HG03558 (cell line): ENCODE measurements at regions not wholly inside any gene's neighbourhood (a gene's known extent, or its start where the extent isn't known, plus 50 kb on each side); places are given as distances from the start of the nearest gene placed in this dataset.
"Not testable (repeated sequence)": the region's sequence is repeated elsewhere in the genome, so short reads cannot be mapped to it uniquely, and the experiment has no call there.

Source experiments
- ATAC-seq: cut with Tn5 transposase; IDR thresholded peaks from one replicate; pipeline ENCODE4 v1.9.1; 2021; ENCODE audit warnings: moderate number of reproducible peaks; ENCODE audit not compliant: unreplicated experiment; ENCODE audit errors: extremely low read depth

DNA sequence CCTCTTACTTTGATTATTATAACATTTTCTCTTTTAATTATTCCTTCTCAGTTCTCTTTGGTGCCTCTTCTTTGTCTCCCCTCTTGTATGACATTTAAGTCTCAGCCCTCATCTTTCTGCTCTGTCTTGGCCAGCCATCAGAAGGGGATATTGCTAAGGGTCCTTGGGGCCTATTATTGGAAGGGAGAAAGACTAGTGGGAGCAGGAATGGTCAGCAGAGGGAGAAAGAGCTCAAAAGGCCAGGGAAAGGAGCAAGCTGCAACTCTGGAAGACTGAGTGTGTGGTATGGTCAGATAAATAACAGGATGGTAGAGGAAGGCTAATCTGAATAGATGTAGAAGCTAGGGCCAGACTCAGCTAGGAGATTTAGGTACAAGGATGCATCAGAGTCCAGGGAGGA, 336.9 kb downstream of the TDRD3 start:
- ATAC-seq: no peak

DNA sequence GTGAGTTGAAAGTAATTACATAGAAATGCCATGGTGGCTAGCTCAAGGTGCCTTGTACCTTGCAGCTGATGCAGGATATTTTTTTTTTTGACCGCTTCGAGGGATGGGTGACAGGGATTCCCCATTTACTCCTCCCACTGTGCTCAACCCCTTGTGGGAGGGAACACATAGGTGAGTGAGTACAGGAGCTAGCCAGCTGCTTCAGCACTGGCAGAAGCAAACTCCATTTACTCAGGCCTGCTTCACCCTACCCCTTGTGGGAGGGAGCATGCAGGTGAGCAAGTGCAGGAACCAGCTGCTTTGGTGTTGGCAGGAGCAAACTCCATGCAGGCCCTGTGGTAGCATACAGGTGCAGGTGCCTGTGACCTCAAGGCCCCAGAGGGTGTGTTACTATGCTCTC, 330.1 kb downstream of the TDRD3 start:
- no peak for ATAC-seq

DNA sequence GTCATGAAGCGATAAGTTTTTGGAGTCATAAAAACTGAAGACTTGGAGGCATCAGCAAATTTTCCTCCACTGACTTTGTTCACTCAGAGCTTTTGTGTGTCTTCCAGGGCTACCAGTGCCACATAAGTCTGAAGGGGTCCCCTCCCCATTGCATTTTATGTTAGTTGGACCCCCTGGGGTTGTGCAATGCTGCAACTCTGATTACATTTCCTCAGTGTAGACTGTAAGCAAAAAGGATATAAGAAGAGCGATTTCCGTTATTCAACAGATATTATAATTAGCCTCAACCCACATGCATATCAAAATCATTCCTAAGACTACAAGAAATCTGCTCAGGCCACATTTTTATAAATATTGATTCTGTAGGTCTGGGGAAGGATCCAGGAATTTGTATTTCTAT, 324.0 kb downstream of the TDRD3 start:
- no peak for ATAC-seq

DNA sequence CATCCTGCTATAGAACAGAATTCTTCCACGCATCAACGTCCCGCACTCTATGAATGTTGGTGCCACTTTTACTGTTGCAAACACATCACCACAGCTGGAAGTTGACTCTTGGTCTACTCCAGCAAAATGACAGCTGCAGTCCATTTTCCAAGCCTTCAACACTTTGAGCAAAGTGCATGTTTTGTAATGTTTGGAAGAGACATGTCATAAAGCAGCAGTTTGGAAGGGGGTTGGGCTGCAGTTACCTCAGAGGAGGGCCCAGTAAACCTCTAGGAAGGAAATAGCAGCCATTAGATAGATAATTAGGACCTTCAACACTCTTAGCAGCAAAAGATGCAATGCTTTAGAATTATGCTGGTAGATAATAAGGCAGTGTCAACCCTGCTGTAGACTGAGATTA, 323.6 kb downstream of the TDRD3 start:
- ATAC-seq: no peak

DNA sequence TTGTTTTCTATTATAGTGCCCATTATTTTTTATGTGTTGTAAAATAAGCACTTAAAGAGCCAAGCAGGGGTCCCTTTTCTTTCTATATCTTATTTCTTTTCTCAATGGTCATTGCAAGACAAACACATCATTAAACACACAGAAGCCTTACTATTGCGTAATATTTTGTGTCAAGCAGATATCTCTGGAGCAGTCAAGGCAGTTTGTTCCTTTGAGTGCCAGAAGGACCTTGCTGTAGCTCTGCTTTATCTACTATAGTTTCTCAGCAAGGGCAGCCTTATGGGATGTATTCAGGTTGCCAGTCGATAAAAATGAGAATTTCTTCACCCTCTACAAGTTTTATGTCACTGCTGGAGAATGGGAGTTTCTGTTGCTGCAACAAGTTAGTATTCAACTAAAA, 319.3 kb downstream of the TDRD3 start:
- no peak for ATAC-seq

DNA sequence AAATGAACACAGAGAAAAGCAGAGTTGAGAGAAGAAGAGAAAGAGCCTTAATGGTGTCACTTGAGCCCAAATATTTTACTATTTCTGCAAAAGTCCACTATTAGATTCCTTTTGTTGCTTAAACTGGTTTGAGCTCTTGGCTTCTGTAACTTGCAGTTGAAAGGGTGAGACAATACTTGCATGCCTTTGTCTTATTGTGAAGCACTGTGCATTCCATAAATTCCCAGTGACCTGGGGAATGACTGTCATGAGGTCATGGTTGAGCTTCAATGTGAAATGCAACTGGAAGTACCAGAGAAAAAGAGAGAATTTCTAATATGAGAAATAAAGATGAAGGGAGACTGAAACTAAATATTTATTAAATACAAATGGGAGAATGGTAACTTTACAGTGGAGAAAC, 310.9 kb downstream of the TDRD3 start:
- ATAC-seq: no peak

DNA sequence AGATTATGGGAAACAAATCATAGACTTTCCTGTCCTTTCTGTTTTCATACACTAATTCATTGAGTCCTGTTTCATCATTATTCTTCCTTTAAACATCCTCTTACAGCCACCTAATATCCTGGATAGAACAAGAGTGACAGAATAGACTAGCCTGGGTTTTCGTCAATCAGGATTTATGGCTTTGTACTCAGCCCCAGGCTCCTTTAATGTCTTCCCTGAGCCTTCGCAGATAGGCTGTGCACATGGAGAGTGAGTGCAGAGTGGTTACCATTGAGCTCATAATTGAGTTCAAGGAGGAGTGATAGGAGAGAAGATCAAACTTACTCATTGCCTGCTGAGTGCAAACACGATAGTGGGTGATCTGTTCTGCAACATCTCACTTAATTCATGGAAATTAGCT, 304.9 kb downstream of the TDRD3 start:
- no peak for ATAC-seq

DNA sequence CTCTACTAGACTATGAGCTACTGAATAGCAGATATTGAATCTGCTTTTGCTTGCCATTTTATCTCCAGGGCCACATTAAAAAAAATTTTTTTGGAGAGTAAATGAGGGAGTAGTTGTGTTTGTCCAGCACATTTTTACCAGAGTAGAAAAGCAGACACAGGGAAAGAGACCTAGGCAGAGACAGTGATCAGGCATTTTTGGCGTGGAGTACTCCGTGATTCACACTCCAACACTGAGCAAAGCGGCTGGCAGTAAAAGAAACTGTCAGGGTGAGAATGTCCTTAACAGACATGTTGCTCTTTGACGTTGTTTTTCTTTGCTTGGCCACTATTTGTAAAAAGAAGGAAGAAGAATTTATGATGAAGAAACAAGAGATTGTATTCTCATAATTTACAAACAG, 304.0 kb downstream of the TDRD3 start:
- no peak for ATAC-seq

DNA sequence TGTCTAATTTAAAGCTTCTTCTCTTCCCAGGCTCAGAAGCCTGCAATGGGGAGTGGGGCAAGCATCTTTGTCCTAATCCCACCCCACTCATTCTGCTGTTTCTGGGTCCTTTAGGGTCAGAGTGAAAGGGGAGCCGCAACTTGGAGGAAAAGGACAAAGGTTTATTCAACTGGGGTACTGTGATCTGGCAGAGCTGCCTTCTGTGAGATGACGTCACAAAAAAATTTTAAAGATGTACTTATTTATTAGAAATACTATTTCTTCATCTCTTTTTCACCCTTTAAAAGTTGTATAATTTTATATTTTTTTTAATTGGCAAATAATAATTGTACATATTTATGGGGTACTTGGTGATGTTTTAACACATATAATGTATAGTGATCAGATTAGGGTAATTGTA, 302.6 kb downstream of the TDRD3 start:
- no peak for ATAC-seq

DNA sequence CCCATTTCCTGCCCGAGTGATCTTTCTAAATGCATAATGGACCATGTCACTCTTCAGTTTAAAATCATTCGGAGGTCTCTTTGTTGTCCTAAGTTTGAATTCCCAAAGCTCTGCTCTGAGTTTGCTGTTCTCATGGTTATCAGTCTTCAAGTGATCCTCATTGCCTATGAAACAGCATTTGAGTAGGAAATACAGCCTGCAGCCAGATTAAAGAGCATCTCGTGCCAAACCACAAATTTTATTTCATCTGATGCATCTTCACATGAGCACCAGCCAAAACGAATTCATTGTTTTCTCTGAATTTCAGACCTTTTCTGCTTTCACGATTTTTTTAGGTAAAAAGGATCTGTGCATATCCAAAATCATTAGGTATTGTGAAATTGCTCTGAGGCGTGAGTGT, 299.6 kb downstream of the TDRD3 start:
- ATAC-seq: no peak

DNA sequence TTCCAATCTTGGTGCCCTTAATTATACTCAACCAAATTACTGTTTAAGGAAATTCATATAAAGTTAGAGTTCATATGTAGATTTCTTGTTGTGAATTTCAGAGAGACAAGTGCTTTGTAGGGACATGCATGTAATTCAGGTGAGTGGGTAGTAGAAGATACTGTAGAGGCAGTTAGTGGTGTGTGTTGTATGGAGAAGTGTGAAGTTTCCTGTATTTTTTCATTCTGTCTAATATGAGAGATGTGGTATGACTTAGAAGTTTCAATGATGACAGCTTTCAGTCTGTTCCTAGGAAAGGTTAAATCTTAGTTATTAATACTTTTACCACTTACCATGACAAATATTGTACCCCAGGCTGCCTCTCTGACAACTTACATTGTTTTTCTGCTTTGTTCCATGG, 294.2 kb downstream of the TDRD3 start:
- no peak for ATAC-seq

DNA sequence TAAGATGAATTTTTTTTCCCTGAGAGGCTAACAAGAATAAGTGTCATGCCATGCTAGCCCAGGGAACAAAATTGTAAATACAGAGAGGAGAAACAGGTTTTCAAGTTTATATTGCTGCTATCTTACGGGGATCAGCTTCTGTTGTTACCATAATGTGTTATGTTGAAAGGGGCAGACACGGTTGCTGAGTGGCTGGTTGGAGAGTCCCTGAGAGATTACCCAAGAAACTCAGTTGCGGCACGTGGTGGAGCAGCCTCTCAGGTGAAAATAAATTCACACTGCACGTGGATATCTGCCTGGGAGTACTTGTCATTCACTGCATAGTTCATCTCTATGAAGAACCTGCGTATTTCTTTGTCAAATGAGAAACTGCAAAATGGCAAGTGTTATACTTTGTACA, 293.6 kb downstream of the TDRD3 start:
- ATAC-seq: no peak

DNA sequence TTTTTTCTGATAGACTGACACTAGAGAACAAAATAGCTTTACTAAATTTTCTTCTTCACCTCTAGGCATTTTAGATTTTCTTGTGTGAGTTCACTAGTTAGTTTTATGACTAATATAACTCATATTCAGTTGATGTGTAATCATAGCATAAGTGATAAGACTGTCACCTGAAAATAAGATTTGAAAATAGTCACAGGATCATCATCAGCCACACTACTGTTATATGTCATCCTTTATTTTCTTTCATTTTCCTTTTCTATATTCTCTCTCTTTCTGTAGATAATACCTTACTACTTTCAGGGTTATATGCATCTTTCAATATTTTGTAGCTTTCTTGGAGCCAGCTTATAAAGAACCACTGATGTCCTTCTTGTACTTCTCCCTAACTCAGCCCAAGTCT, 292.6 kb downstream of the TDRD3 start:
- no peak for ATAC-seq

DNA sequence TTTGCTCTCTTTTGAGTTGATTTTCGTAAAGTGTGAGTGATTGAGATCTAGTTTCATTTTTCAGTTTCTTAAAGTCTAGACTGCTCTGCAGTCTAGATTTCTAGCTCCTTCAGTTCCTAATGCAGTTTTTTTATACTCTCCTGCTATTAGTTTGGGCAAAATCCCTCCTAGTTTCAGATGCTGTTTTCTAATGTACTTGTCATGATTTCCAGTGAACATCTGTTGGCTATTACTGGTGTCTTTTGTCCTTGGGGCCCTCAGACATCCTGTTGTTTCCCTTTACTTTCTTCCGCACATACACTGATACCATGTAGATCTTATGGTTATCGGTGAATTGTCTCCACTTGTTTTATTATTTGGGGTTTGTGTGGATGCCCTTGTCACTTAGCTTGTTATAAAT, 292.1 kb downstream of the TDRD3 start:
- no peak for ATAC-seq

DNA sequence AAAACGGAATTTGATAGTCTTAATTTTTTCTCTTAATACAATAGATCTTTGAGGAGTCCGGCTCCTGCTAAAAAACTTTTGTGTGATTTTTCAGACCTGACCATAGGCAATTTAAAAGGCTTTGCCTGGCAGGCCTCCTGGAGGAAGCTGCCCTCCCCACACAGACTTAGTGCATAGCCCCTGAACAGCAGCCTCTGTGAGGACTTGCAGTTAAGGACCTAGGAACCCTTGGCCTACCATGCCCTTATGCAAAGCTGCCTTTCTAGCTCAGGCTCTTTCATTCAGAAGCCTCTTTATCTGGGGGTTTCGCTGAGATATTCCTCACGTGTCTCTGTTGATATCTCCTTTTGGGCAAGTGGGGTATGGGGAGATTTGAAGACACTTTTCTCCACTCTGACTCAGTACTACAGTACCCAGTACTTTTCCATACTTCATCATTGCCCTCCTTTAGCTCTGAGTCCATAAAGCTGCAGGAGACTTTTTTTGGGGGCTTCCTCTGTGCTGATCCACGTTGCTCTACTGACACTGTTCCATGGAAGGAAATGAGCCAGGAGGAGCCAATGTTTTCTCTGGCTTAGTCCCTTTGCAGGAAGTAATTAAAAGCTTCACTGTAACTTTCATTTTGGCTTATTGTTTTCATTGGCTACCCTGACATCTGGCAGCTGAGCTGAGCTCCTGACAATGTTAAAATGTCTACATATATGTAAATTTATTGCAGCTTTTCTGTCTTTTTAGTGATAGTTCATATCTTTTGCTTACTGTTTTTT, 283.1 kb downstream of the TDRD3 start:
- ATAC-seq: no peak

DNA sequence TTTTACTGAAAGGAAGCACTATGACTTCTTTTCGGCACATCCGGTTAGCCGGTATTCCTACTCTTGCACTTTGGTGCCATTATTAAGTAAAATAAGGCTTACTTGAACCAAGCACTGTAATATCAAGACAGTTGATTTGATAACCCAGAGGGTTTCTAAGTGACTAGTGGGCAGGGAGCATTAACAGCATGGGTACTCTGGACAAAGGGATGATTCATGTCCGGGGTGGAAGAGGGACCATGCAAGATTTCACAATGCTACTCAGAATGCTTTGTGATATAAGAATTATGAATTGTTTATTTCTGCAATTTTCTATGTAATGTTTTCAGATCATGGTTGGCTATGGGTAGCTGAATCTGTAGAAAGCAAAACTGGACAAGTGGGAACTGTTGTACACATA, 282.1 kb downstream of the TDRD3 start:
- ATAC-seq: no peak

DNA sequence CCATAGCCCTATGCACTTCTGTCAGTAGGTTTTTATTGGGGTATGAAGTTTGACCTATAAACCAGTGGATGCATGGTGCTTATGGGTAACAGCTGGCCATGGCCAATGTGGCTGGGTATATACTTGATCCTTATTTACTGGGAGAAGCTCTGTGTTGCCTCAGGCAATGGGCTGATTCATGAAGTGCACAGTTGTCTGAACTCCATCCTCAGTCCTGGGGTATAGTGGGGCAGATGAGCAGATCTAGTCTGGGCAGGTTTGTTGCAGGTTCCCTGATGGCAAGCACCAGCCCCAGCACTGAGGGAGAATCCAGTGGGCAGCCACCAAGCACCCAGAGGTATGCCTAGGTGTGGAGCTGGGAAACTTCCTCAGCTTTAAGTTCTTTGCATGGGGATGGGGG, 274.4 kb downstream of the TDRD3 start:
- no peak for ATAC-seq

DNA sequence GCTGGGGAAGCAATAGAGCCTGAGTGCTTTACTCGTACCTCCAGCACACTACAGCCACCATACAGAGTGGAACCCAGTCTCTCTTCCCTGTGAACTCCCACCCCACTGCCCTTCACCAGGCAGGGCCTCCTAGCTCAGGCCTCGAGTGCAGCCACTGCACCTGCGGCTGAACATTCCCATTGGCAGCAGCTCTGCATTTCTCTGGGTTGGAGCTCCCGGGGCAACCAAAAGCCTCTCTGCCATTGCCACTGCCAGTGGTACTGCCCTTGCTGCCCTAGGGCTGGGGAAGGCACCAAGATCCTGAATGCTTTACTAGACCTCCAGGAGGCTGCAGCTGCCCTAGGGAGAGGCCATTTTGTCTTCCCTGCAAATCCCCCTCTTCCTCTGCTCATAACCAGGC, 266.8 kb downstream of the TDRD3 start:
- ATAC-seq: no peak

DNA sequence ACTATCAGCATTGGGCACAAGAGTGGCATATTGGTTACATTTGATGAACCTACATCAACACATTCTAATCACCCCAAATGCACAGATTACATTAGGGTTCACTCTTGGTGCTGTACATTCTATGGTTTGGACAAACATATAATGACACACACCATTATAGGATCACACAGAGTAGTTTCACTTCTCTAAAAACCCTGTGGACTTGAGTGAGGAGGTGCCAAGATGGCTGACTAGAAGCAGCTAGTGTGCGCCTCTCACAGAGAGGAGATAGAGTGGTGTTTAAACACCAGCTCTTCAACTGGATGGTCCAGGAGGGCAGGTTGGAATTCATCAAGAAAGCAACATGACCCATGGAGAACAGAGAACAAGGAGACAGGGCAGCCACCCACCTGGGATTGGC, 265.6 kb downstream of the TDRD3 start:
- no peak for ATAC-seq

DNA sequence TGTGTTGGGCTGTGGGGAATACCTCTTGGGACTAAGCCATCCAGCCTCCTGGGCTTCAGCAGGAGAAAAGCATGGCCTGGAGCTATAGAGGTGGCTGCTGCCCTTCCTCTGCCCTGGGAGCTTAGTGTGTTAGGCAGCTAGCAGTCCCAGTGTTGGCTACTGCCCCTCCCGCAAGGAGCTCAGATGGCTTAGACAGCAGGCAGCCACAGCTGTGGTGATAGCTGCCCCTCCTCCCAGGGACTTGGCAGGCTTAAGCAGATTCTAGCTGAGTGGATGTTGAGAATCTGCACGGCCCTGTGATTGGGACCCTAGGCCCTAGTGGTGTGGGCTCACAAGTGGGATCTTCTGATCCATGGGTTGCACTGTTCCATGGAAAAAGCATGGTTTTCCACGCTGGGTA, 264.5 kb downstream of the TDRD3 start:
- no peak for ATAC-seq

DNA sequence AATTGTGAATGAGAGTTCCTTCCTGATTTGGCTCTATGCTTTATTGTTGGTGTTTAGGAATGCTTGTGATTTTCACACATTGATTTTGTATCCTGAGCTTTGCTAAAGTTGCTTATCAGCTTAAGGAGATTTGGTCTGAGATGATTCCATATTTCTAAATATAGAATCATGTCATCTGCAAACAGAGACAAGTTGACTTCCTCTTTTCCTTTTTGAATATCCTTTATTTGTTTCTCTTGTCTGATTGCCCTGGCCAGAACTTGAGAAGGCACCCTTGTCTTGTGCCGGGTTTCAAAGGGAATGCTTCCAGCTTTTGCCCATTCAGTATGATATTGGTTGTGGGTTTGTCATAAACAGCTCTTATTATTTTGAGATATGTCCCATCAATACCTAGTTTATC, 260.6 kb downstream of the TDRD3 start:
- not testable (repeated sequence) for ATAC-seq

DNA sequence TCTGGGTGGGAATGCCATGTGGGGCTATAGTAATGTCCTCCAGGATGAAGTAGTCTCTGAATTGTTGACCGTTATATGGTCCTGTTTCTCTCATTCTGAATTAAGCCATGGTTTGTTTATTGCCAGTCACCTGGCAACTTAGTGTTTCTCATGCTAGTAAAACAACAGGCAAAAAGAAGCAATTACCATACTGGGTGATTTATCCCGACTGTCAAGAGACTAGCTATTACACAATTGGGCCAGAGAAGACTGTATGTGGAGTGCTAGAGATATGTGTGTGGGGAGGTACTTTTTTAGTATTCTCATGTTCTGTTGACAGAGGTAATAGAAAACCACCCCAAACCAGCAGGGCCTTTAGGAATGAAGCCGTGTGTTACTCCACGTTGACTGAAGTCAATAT, 258.2 kb downstream of the TDRD3 start:
- ATAC-seq: no peak

DNA sequence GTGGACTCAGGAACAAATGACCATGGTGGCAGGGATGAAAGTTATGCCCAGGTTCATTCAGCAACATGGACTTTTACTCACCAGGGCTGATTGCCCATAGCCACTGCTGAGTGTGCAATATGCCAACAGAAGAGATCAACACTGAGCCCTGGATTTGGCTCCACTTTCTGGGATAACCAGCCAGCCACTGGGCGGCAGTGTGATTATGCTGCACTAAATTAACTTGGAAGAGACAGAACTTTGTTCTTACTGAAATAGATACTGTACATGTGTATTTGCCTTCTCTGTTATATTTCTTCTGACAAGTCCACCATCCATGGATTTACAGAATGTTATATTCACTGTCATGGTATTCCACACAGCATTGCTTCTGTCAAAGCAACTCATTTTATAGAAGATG, 257.4 kb downstream of the TDRD3 start:
- ATAC-seq: no peak
